B cell (primary cell): ENCODE measurements at regions not wholly inside any gene's neighbourhood (a gene's known extent, or its start where the extent isn't known, plus 50 kb on each side); places are given as distances from the start of the nearest gene placed in this dataset.

Experiments used
- ATAC-seq: fragments of 200-7000 bp; cut with Tn5 transposase; one replicate; pipeline ENCODE4 v1.10.0; 2021; ENCODE audit warnings: low read depth, mild to moderate bottlenecking, moderate number of reproducible peaks, moderate library complexity
- CTCF ChIA-PET: fragments of 350-600 bp; sonication (Branson Sonifier 250); formaldehyde crosslinking; loops from one replicate; lab custom pipeline; 2021; ENCODE audit warnings: antibody characterized with exemption, inconsistent platforms; lab: Charles Lee
- POLR2A ChIA-PET: fragments of 350-600 bp; sonication (Branson Sonifier 250); formaldehyde crosslinking; loops from one replicate; lab custom pipeline; 2021; ENCODE audit warnings: antibody characterized with exemption; lab: Charles Lee
- DNase-seq: peaks from one replicate; pipeline ENCODE4 v3.0.0; 2013
- H2AFZ ChIP-seq: 2 replicates; pipeline ENCODE4 v1.6.1; 2012; ENCODE audit warnings: mild to moderate bottlenecking, low read depth, low read length; ENCODE audit not compliant: insufficient read depth, poor library complexity, severe bottlenecking
- H3K27ac ChIP-seq, 2 donors: 1 replicate in 1 of 2; 2 replicates in 1 of 2; pipeline ENCODE4 v1.5.1; 2012 to 2013; ENCODE audit warnings: low read length in 2 of 2, mild to moderate bottlenecking in 2 of 2, moderate library complexity in 1 of 2
- H3K27me3 ChIP-seq, 4 experiments: fragments of 200-600 bp in 1 of 4; sonication (generic) in 1 of 4; replicated peaks in 1 of 4; 1 replicate in 2 of 4; 2 replicates in 2 of 4; pipeline versions ENCODE4 v1.6.1 to v1.7.0; 2013 to 2016; ENCODE audit warnings: low read length in 3 of 4, mild to moderate bottlenecking in 2 of 4, mixed read lengths in 1 of 4, moderate library complexity in 1 of 4; ENCODE audit not compliant: insufficient read depth in 4 of 4, control insufficient read depth in 3 of 4; ENCODE audit errors: control extremely low read depth in 1 of 4
- H3K36me3 ChIP-seq, 2 experiments: replicated peaks in 1 of 2; 1 replicate in 1 of 2; 2 replicates in 1 of 2; pipeline versions ENCODE4 v1.6.1 to v1.7.1; 2013; ENCODE audit warnings: low read length in 1 of 2; ENCODE audit not compliant: insufficient read depth in 2 of 2, control insufficient read depth in 1 of 2; ENCODE audit errors: control extremely low read depth in 1 of 2, extremely low read depth in 1 of 2
- H3K4me1 ChIP-seq, 2 donors: fragments of 200-600 bp in 1 of 2; sonication (generic) in 1 of 2; 1 replicate in 1 of 2; 2 replicates in 1 of 2; pipeline versions ENCODE4 v1.5.1 to v1.6.1; 2013 to 2017; ENCODE audit warnings: low read length in 2 of 2; ENCODE audit not compliant: control insufficient read depth in 2 of 2, insufficient read depth in 2 of 2
- H3K4me2 ChIP-seq: replicated peaks from 2 replicates; pipeline ENCODE3; 2012; ENCODE audit warnings: mild to moderate bottlenecking, low read depth, low read length; ENCODE audit not compliant: poor library complexity, severe bottlenecking
- H3K4me3 ChIP-seq, 5 experiments: fragments of 200-600 bp in 1 of 5; sonication (generic) in 1 of 5; 1 replicate in 3 of 5; 2 replicates in 2 of 5; pipeline versions ENCODE4 v1.5.1 to v1.7.0; 2011 to 2016; ENCODE audit warnings: low read length in 4 of 5, mild to moderate bottlenecking in 4 of 5, low read depth in 2 of 5, control low read depth in 1 of 5, moderate library complexity in 1 of 5; ENCODE audit not compliant: insufficient read depth in 1 of 5; ENCODE audit errors: control extremely low read depth in 1 of 5, extremely low read depth in 1 of 5
- H3K79me2 ChIP-seq: fragments of 200-600 bp; sonication (generic); one replicate; pipeline ENCODE4 v1.6.0; 2016; ENCODE audit warnings: low read length; ENCODE audit not compliant: control insufficient read depth, insufficient read depth
- H3K9ac ChIP-seq: fragments of 200-600 bp; sonication (generic); 2 replicates; pipeline ENCODE4 v1.6.1; 2017; ENCODE audit warnings: mild to moderate bottlenecking, low read length, moderate library complexity
- H3K9me3 ChIP-seq, 3 donors: one replicate each; pipeline versions ENCODE4 v1.6.1 to v1.7.1; 2013; ENCODE audit warnings: low read length in 2 of 3; ENCODE audit not compliant: control insufficient read depth in 2 of 3, insufficient read depth in 1 of 3; ENCODE audit errors: control extremely low read depth in 1 of 3
- H4K20me1 ChIP-seq: 2 replicates; pipeline ENCODE4 v1.6.0; 2012; ENCODE audit warnings: mild to moderate bottlenecking, low read length; ENCODE audit not compliant: insufficient read depth, control insufficient read depth, poor library complexity, severe bottlenecking
- H3K27ac Mint-ChIP-seq: one replicate; pipeline ENCODE4 v1.8.0; 2021; ENCODE audit warnings: mixed read lengths
- H3K27me3 Mint-ChIP-seq: one replicate; pipeline ENCODE4 v1.8.0; 2021; ENCODE audit warnings: mixed read lengths
- H3K4me1 Mint-ChIP-seq: one replicate; pipeline ENCODE4 v1.8.0; 2021; ENCODE audit warnings: mixed read lengths
- H3K4me3 Mint-ChIP-seq: one replicate; pipeline ENCODE4 v1.8.0; 2021; ENCODE audit warnings: mixed read lengths
- H3K9me3 Mint-ChIP-seq: one replicate; pipeline ENCODE4 v1.8.0; 2022; ENCODE audit warnings: mixed read lengths; ENCODE audit not compliant: insufficient read depth
- EZH2 ChIP-seq: IDR thresholded peaks from 2 replicates; pipeline ENCODE4 v1.6.1; 2012; ENCODE audit warnings: borderline replicate concordance, low read depth, mild to moderate bottlenecking, moderate library complexity, low read length; ENCODE audit not compliant: insufficient read depth, poor library complexity, severe bottlenecking
- WGBS: methylation state at CpG from one replicate; pipeline ENCODE4 v1.1.5; 2013; ENCODE audit warnings: missing lambda C conversion rate; ENCODE audit not compliant: insufficient coverage; 5-methylcytosine and 5-hydroxymethylcytosine counted together
- intact Hi-C: fragments of 100-400 bp; cut with micrococcal nuclease; formaldehyde crosslinking; loops from one replicate; pipeline ENCODE4 v1.10.0; 2022
- TF ChIP-seq, protein P1 (sequence below): fragments of 200-600 bp; IDR thresholded peaks from one replicate; pipeline ENCODE4 v1.8.0; 2022; ENCODE audit warnings: antibody characterized with exemption, mild to moderate bottlenecking

- no peaks in the 10 kb centered on the region for H4K20me1 ChIP-seq
- no CpG with 5 or more reads among the region's 1 CpG for WGBS
- H3K4me1 ChIP-seq = no peaks in the 10 kb centered on the region
- TF ChIP-seq, protein P1, sequence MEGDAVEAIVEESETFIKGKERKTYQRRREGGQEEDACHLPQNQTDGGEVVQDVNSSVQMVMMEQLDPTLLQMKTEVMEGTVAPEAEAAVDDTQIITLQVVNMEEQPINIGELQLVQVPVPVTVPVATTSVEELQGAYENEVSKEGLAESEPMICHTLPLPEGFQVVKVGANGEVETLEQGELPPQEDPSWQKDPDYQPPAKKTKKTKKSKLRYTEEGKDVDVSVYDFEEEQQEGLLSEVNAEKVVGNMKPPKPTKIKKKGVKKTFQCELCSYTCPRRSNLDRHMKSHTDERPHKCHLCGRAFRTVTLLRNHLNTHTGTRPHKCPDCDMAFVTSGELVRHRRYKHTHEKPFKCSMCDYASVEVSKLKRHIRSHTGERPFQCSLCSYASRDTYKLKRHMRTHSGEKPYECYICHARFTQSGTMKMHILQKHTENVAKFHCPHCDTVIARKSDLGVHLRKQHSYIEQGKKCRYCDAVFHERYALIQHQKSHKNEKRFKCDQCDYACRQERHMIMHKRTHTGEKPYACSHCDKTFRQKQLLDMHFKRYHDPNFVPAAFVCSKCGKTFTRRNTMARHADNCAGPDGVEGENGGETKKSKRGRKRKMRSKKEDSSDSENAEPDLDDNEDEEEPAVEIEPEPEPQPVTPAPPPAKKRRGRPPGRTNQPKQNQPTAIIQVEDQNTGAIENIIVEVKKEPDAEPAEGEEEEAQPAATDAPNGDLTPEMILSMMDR = no peak
- no peak for TF ChIP-seq EZH2
- ChIA-PET CTCF (no interaction called here), POLR2A (no interaction called here)
- ATAC-seq (no peak), DNase-seq (no peak)
- H3K27me3 ChIP-seq = no peaks in the 10 kb centered on the region
- intact Hi-C loops = no loop called here
- H3K4me2 ChIP-seq = no peak overlapping the region
- H3K36me3 ChIP-seq = no peaks in the 10 kb centered on the region
- H3K9ac ChIP-seq = no peak overlapping the region
- H3K27ac ChIP-seq = no peak overlapping the region
- no peaks in the 10 kb centered on the region for H3K27me3 Mint-ChIP-seq
- H3K4me3 Mint-ChIP-seq = no peak overlapping the region
- no peak overlapping the region for H2AFZ ChIP-seq
- H3K4me3 ChIP-seq = no peak overlapping the region
- H3K9me3 ChIP-seq = no peaks in the 10 kb centered on the region
- H3K4me1 Mint-ChIP-seq = no peaks in the 10 kb centered on the region
- H3K9me3 Mint-ChIP-seq = no peaks in the 10 kb centered on the region
- no peak overlapping the region for H3K27ac Mint-ChIP-seq
- H3K79me2 ChIP-seq = no peaks in the 10 kb centered on the region
These were observed 1043.2 kb downstream of the BRINP3 start for GRCh38 chr1:189434461-189434860.

- POLR2A ChIA-PET = no interaction called here
- Histone ChIP-seq H2AFZ (no peak overlapping the region), H3K9me3 (no peaks in the 10 kb centered on the region), H3K4me3 (no peak overlapping the region), H3K4me2 (no peak overlapping the region), H3K79me2 (no peaks in the 10 kb centered on the region), H3K27me3 (no peaks in the 10 kb centered on the region), H3K4me1 (no peaks in the 10 kb centered on the region), H3K9ac (no peak overlapping the region), H4K20me1 (no peaks in the 10 kb centered on the region), H3K27ac (no peak overlapping the region), H3K36me3 (no peaks in the 10 kb centered on the region)
- Mint-ChIP-seq H3K9me3 (no peaks in the 10 kb centered on the region), H3K27me3 (no peaks in the 10 kb centered on the region), H3K27ac (no peak overlapping the region), H3K4me1 (no peaks in the 10 kb centered on the region), H3K4me3 (no peak overlapping the region)
- CTCF ChIA-PET = no interaction called here
- TF ChIP-seq, protein P1 = no peak
- TF ChIP-seq EZH2 = no peak
- intact Hi-C loops = no loop called here
- no peak for DNase-seq
- ATAC-seq = no peak
These were observed 1042.3 kb downstream of the BRINP3 start for GRCh38 chr1:189435398-189435797.
